IMR-90 (cell line): ENCODE measurements at regions not wholly inside any gene's neighbourhood (a gene's known extent, or its start where the extent isn't known, plus 50 kb on each side); places are given as distances from the start of the nearest gene placed in this dataset.

Experiments
- ATAC-seq: fragments of 200-7000 bp; cut with Tn5 transposase; 2 replicates; pipeline ENCODE4 v1.9.1; 2020; ENCODE audit warnings: low read depth, mild to moderate bottlenecking, moderate library complexity
- BruUV-seq: library from RNA; stranded (reverse); fragments of 400-500 nt; replicated peaks from 2 replicates; lab custom pipeline; 2021; lab: Mats Ljungman, UMichigan
- CTCF ChIA-PET: fragments of 300-600 bp; formaldehyde crosslinking; extraction: SDS; loops from one replicate; lab custom pipeline; 2021; ENCODE audit warnings: antibody characterized with exemption; lab: Yijun Ruan, JAX
- POLR2A ChIA-PET: fragments of 300-600 bp; sonication (Branson Sonifier 250); formaldehyde crosslinking; loops from one replicate; lab custom pipeline; 2022; ENCODE audit warnings: antibody characterized with exemption; ENCODE audit not compliant: unreplicated experiment; lab: Charles Lee
- DNase-seq: peaks from one replicate; pipeline ENCODE4 v3.0.0; 2013
- H2AFZ ChIP-seq: replicated peaks from 2 replicates; pipeline ENCODE3; 2013; ENCODE audit warnings: low read length, mild to moderate bottlenecking; ENCODE audit not compliant: poor library complexity
- H2AK5ac ChIP-seq: 2 replicates; pipeline ENCODE4 v1.6.1; 2013; ENCODE audit warnings: low read depth, low read length, inconsistent platforms
- H2AK9ac ChIP-seq: replicated peaks from 2 replicates; pipeline ENCODE3; 2013; ENCODE audit warnings: mild to moderate bottlenecking, low read depth, low read length, moderate library complexity; ENCODE audit not compliant: poor library complexity
- H2BK120ac ChIP-seq: 2 replicates; pipeline ENCODE4 v1.6.1; 2013; ENCODE audit warnings: low read depth, low read length, inconsistent platforms
- H2BK15ac ChIP-seq: 3 replicates; pipeline ENCODE4 v1.6.1; 2013; ENCODE audit warnings: low read depth, low read length, inconsistent platforms
- H2BK20ac ChIP-seq: 2 replicates; pipeline ENCODE4 v1.6.1; 2013; ENCODE audit warnings: low read depth, mild to moderate bottlenecking, inconsistent platforms, low read length, moderate library complexity
- H2BK5ac ChIP-seq: 2 replicates; pipeline ENCODE4 v1.6.1; 2013; ENCODE audit warnings: mild to moderate bottlenecking, low read depth, low read length, inconsistent platforms; ENCODE audit not compliant: poor library complexity, severe bottlenecking
- H3K14ac ChIP-seq: replicated peaks from 2 replicates; pipeline ENCODE4 v1.6.1; 2013; ENCODE audit warnings: low read depth, low read length, inconsistent platforms
- H3K18ac ChIP-seq: 2 replicates; pipeline ENCODE4 v1.6.1; 2013; ENCODE audit warnings: low read depth, low read length, control low read depth
- H3K23ac ChIP-seq: 2 replicates; pipeline ENCODE4 v1.6.1; 2013; ENCODE audit warnings: low read depth, low read length, inconsistent platforms
- H3K27ac ChIP-seq: 2 replicates; pipeline ENCODE4 v1.5.1; 2013; ENCODE audit warnings: mild to moderate bottlenecking, control low read depth, low read length; ENCODE audit not compliant: insufficient read depth
- H3K27me3 ChIP-seq: 2 replicates; pipeline ENCODE4 v1.6.1; 2013; ENCODE audit warnings: low read length; ENCODE audit not compliant: control insufficient read depth, insufficient read depth
- H3K36me3 ChIP-seq: 2 replicates; pipeline ENCODE4 v1.6.1; 2013; ENCODE audit warnings: low read length, mixed read lengths; ENCODE audit not compliant: control insufficient read depth, insufficient read depth
- H3K4ac ChIP-seq: 2 replicates; pipeline ENCODE4 v1.6.1; 2013; ENCODE audit warnings: low read depth, low read length, inconsistent platforms
- H3K4me1 ChIP-seq: 2 replicates; pipeline ENCODE4 v1.6.1; 2013; ENCODE audit warnings: low read length, mixed read lengths; ENCODE audit not compliant: control insufficient read depth, insufficient read depth
- H3K4me2 ChIP-seq: 2 replicates; pipeline ENCODE4 v1.6.1; 2013; ENCODE audit warnings: low read depth, mild to moderate bottlenecking, control low read depth, low read length, moderate library complexity
- H3K4me3 ChIP-seq: 2 replicates; pipeline ENCODE4 v1.5.1; 2013; ENCODE audit warnings: low read depth, mild to moderate bottlenecking, control low read depth, low read length, moderate library complexity; ENCODE audit not compliant: insufficient read depth
- H3K56ac ChIP-seq: 2 replicates; pipeline ENCODE4 v1.6.1; 2013; ENCODE audit warnings: low read length, inconsistent platforms; ENCODE audit not compliant: insufficient read depth; ENCODE audit errors: extremely low read depth
- H3K79me1 ChIP-seq, 2 experiments: 2 replicates each; pipeline ENCODE4 v1.6.1; 2013; ENCODE audit warnings: low read length in 2 of 2, inconsistent platforms in 1 of 2, low read depth in 1 of 2
- H3K9ac ChIP-seq: 2 replicates; pipeline ENCODE4 v1.6.1; 2013; ENCODE audit warnings: low read depth, low read length, control low read depth
- H3K9me1 ChIP-seq: 2 replicates; pipeline ENCODE4 v1.6.1; 2013; ENCODE audit warnings: low read length, inconsistent platforms; ENCODE audit not compliant: insufficient read depth
- H3K9me3 ChIP-seq: 2 replicates; pipeline ENCODE4 v1.6.1; 2013; ENCODE audit warnings: low read length; ENCODE audit not compliant: control insufficient read depth, insufficient read depth
- H4K20me1 ChIP-seq: 2 replicates; pipeline ENCODE4 v1.6.1; 2013; ENCODE audit warnings: low read length, inconsistent platforms; ENCODE audit not compliant: insufficient read depth
- H4K5ac ChIP-seq: 2 replicates; pipeline ENCODE4 v1.6.1; 2013; ENCODE audit warnings: mild to moderate bottlenecking, low read depth, low read length, control low read depth
- H4K8ac ChIP-seq, 2 experiments: 2 replicates each; pipeline ENCODE4 v1.6.1; 2013; ENCODE audit warnings: low read depth in 2 of 2, low read length in 2 of 2, control low read depth in 1 of 2, inconsistent platforms in 1 of 2
- H4K91ac ChIP-seq: 2 replicates; pipeline ENCODE4 v1.6.1; 2013; ENCODE audit warnings: low read depth, low read length, inconsistent platforms; ENCODE audit not compliant: insufficient read depth
- FOS ChIP-seq: fragments of 150-350 bp; IDR thresholded peaks from 2 replicates; pipeline ENCODE4 v1.6.1; 2016; ENCODE audit warnings: low read depth, low read length
- RAD21 ChIP-seq: IDR thresholded peaks from 2 replicates; pipeline ENCODE4 v1.6.1; 2012; ENCODE audit warnings: low read length, improper control_type of control experiment
- WGBS, 2 experiments: methylation state at CpG; one replicate each; pipeline versions ENCODE4 v1.1.5 to v1.1.7; 2013; ENCODE audit warnings: missing lambda C conversion rate in 2 of 2; ENCODE audit not compliant: insufficient read length in 1 of 2; ENCODE audit errors: extremely low coverage in 2 of 2; 5-methylcytosine and 5-hydroxymethylcytosine counted together
- dilution Hi-C: fragments of 300-500 bp; cut with HindIII; formaldehyde crosslinking; loops from one replicate; pipeline ENCODE4 v1.14.3; 2018; ENCODE audit warnings: low sequenced_read_pairs; ENCODE audit not compliant: unreplicated experiment
- in situ Hi-C: fragments of 300-500 bp; cut with MboI; formaldehyde crosslinking; loops from 3 replicates; pipeline ENCODE4 v1.14.3; 2019; ENCODE audit warnings: low sequenced_read_pairs, inconsistent platforms, mixed read lengths
- intact Hi-C: fragments of 100-400 bp; cut with micrococcal nuclease; formaldehyde crosslinking; loops from 2 replicates; pipeline ENCODE4 v1.10.0; 2022

GRCh38 chr10:110368002-110368401 is 63.3 kb upstream of the SMNDC1 start:
- H2BK20ac ChIP-seq: no peak overlapping the region
- no peak overlapping the region for H2AK9ac ChIP-seq
- no peak overlapping the region for H3K56ac ChIP-seq
- POLR2A ChIA-PET: no interaction called here
- in situ Hi-C loops: no loop called here
- H3K14ac ChIP-seq: no peak overlapping the region
- H3K4me3 ChIP-seq: no peak overlapping the region
- H3K9me3 ChIP-seq: no peaks in the 10 kb centered on the region
- no peak overlapping the region for H2AK5ac ChIP-seq
- no peak overlapping the region for H3K4me2 ChIP-seq
- no peak overlapping the region for H3K9ac ChIP-seq
- CTCF ChIA-PET: no interaction called here
- no peak overlapping the region for H3K18ac ChIP-seq
- no peaks in the 10 kb centered on the region for H3K36me3 ChIP-seq
- no peak overlapping the region for H2BK15ac ChIP-seq
- H2AFZ ChIP-seq: no peak overlapping the region
- no CpG with 5 or more reads among the region's 4 CpGs for WGBS, 2 experiments
- BruUV-seq: no TSS peak
- 0 out of 2 replicates have a peak, but pooled peaks cover 2% of the 10 kb centered on the region for H3K4me1 ChIP-seq
- no peak overlapping the region for H2BK120ac ChIP-seq
- intact Hi-C loops: no loop called here
- dilution Hi-C loops: no loop called here
- H4K5ac ChIP-seq: no peak overlapping the region
- H3K27ac ChIP-seq: no peak overlapping the region
- no peak overlapping the region for H4K91ac ChIP-seq
- no peaks in the 10 kb centered on the region for H4K20me1 ChIP-seq
- peak; percentile 94 for ATAC-seq
- peak; percentile 61 for DNase-seq
- H3K9me1 ChIP-seq: no peaks in the 10 kb centered on the region
- no peaks in the 10 kb centered on the region for H3K79me1 ChIP-seq
- no peak overlapping the region for H2BK5ac ChIP-seq
- H4K8ac ChIP-seq: no peak overlapping the region
- TF ChIP-seq FOS (0 out of 2 replicates have a peak, but pooled peaks have one; percentile 8), RAD21 (no peak)
- H3K23ac ChIP-seq: no peak overlapping the region
- H3K4ac ChIP-seq: no peak overlapping the region
- no peaks in the 10 kb centered on the region for H3K27me3 ChIP-seq
